ENCODE measurements at regions not wholly inside any gene's neighbourhood (a gene's known extent, or its start where the extent isn't known, plus 50 kb on each side); places are given as distances from the start of the nearest gene placed in this dataset.

DNA sequence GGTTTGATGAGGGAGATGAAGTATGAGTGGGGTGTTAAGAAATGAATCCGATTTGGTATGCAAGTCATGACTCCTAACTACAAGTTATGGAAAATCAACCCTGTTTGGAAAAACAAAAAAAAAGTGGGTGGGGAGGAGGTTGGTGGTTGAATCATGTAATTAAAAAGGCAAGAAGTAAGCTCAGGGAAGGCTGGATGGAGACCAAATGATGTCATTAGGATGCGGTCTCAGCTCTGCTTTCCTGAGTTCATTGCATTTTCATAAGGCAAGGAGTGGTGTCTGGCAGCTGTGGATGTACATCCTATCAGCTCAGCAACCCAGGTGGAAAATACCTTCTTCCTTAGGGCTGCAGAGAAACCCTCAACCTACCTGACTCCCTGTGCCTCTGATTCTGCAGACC lies 60.4 kb upstream of the AKAP12 start:
- DNase-seq (ENCODE audit: low read depth, low spot score) = no peak
- RAD21 ChIA-PET (ENCODE audit: low non-redundant PET in 1 of 2, low total read pairs in 2 of 2, uncharacterized antibody in 2 of 2, unreplicated experiment in 2 of 2) = no interaction called here
- Histone ChIP-seq H3K4me3 (replicated peaks in 1 of 2; ENCODE audit: low read depth in 1 of 2, low read length in 2 of 2) (no peak overlapping the region), H3K9me3 (ENCODE audit: control insufficient read depth in 1 of 2, insufficient read depth in 1 of 2, low read depth in 1 of 2, low read length in 2 of 2) (no peaks in the 10 kb centered on the region; a peak in 1 of 4 replicates), H3K9me2 (ENCODE audit: insufficient read depth) (no peaks in the 10 kb centered on the region), H3K36me3 (ENCODE audit: control insufficient read depth in 1 of 2, insufficient read depth in 2 of 2, low read length in 2 of 2) (no peaks in the 10 kb centered on the region), H3K27me3 (ENCODE audit: insufficient read depth, low read length) (no peaks in the 10 kb centered on the region), H2AFZ (ENCODE audit: low read depth, low read length, poor library complexity, severe bottlenecking) (no peak overlapping the region), H3K9ac (ENCODE audit: low read length) (no peak overlapping the region), H3K4me1 (ENCODE audit: control insufficient read depth in 1 of 2, insufficient read depth in 2 of 2, low read length in 2 of 2) (peaks cover 0 to 5% of the 10 kb centered on the region in 2 experiments; a peak in 1 of 4 replicates), H3K4me2 (ENCODE audit: low read length) (no peak overlapping the region), H3K79me2 (ENCODE audit: insufficient read depth, low read length) (no peaks in the 10 kb centered on the region), H4K20me1 (ENCODE audit: insufficient read depth) (no peaks in the 10 kb centered on the region), H3K27ac (ENCODE audit: low read depth, low read length) (no peak overlapping the region)
- BruUV-seq (replicated peaks) = no TSS peak
- CTCF ChIA-PET = no interaction called here
- intact Hi-C loops (cut with micrococcal nuclease) = no loop called here
- no peak for TF ChIP-seq SIN3A (IDR thresholded peaks at IDR 0.05; ENCODE audit: low read depth)
- TF ChIP-seq CTCF (IDR thresholded peaks at IDR 0.05 in 2 of 3, conservative IDR thresholded peaks at IDR 0.05 in 1 of 3; ENCODE audit: borderline replicate concordance in 1 of 3, insufficient read depth in 1 of 3, low read depth in 2 of 3, low read length in 2 of 3) = no peak
- TF ChIP-seq CBX3 (IDR thresholded peaks at IDR 0.05; ENCODE audit: low read depth) = no peak
- TF ChIP-seq CEBPB (IDR thresholded peaks at IDR 0.05; ENCODE audit: low read depth) = no peak
- no peak for ATAC-seq
- POLR2A ChIA-PET = no interaction called here

GRCh38 chr6:151180330-151181048 lies 59.3 kb upstream of the AKAP12 start:
- H3K27me3 ChIP-seq (ENCODE audit: insufficient read depth, low read length) = no peaks in the 10 kb centered on the region
- RAD21 ChIA-PET (ENCODE audit: low non-redundant PET in 1 of 2, low total read pairs in 2 of 2, uncharacterized antibody in 2 of 2, unreplicated experiment in 2 of 2) = no interaction called here
- no peaks in the 10 kb centered on the region for H3K36me3 ChIP-seq (ENCODE audit: control insufficient read depth in 1 of 2, insufficient read depth in 2 of 2, low read length in 2 of 2)
- intact Hi-C loops (cut with micrococcal nuclease) = no loop called here
- no peaks in the 10 kb centered on the region for H3K79me2 ChIP-seq (ENCODE audit: insufficient read depth, low read length)
- DNase-seq (ENCODE audit: low read depth, low spot score) (no peak), ATAC-seq (no peak)
- H3K9ac ChIP-seq (ENCODE audit: low read length) = no peak overlapping the region
- no peaks in the 10 kb centered on the region for H4K20me1 ChIP-seq (ENCODE audit: insufficient read depth)
- H3K4me3 ChIP-seq (replicated peaks in 1 of 2; ENCODE audit: low read depth in 1 of 2, low read length in 2 of 2) = no peak overlapping the region
- H2AFZ ChIP-seq (ENCODE audit: low read depth, low read length, poor library complexity, severe bottlenecking) = no peak overlapping the region
- H3K4me1 ChIP-seq (ENCODE audit: control insufficient read depth in 1 of 2, insufficient read depth in 2 of 2, low read length in 2 of 2) = peaks cover 0 to 5% of the 10 kb centered on the region in 2 experiments; a peak in 1 of 4 replicates
- no TSS peak for BruUV-seq (replicated peaks)
- no peaks in the 10 kb centered on the region for H3K9me2 ChIP-seq (ENCODE audit: insufficient read depth)
- H3K9me3 ChIP-seq (ENCODE audit: control insufficient read depth in 1 of 2, insufficient read depth in 1 of 2, low read depth in 1 of 2, low read length in 2 of 2) = no peaks in the 10 kb centered on the region; a peak in 1 of 4 replicates
- POLR2A ChIA-PET = no interaction called here
- CTCF ChIA-PET = no interaction called here
- H3K27ac ChIP-seq (ENCODE audit: low read depth, low read length) = no peak overlapping the region
- H3K4me2 ChIP-seq (ENCODE audit: low read length) = no peak overlapping the region
- TF ChIP-seq ATF3 (IDR thresholded peaks at IDR 0.05) (no peak), YY1 (IDR thresholded peaks at IDR 0.05; ENCODE audit: extremely low read depth, insufficient replicate concordance, low read depth, low read length) (no peak), ZBTB33 (IDR thresholded peaks at IDR 0.05; ENCODE audit: extremely low read depth, insufficient replicate concordance, low read length) (no peak), ZNF274 (IDR thresholded peaks at IDR 0.05; ENCODE audit: low read depth, low read length) (no peak), RAD21 (IDR thresholded peaks at IDR 0.05; ENCODE audit: low read depth) (no peak), SP1 (IDR thresholded peaks at IDR 0.05; ENCODE audit: low read depth) (no peak), ELF1 (IDR thresholded peaks at IDR 0.05; ENCODE audit: borderline replicate concordance, low read depth) (no peak), EZH2 (IDR thresholded peaks at IDR 0.05) (no peak), POLR2AphosphoS5 (IDR thresholded peaks at IDR 0.05; ENCODE audit: low read depth, low read length) (no peak)

Data from HCT116 (cell line).